ENCODE measurements at regions not wholly inside any gene's neighbourhood (a gene's known extent, or its start where the extent isn't known, plus 50 kb on each side); places are given as distances from the start of the nearest gene placed in this dataset.
"Not testable (repeated sequence)": the region's sequence is repeated elsewhere in the genome, so short reads cannot be mapped to it uniquely, and the experiment has no call there.

- DNase-seq: no peak
These were observed 230.7 kb upstream of the SLCO3A1 start for GRCh38 chr15:91622711-91623342.

DNA sequence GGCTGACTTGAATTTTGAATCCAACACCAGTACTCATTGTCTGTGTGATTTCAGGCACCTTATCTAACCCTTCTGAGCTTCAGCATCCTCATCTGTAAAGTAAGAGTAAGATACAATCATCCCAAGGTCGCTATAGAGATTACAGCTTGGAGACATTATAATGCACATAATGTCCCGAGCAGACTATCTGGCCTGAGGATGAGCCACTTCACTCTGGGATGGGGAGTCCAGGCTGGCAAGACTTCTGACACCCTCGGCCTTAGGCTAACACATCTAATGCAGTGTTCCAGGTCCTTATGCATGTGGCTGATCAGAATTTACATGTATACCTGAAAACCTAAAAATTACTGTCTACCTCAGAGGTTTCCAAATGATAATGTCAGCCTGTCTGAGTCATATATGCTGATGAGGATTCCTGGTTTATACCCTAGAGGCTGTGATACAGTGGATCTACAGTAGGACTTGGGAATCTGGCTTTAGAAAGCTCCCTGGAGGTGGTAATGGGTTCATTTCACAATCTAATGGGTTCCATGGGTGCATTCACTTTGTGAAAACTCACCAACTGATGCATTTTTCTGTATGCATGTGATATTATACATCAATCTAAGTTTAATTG lies 229.0 kb upstream of the SLCO3A1 start:
- DNase-seq: no peak

GRCh38 chr15:91625506-91625905 lies 228.0 kb upstream of the SLCO3A1 start:
- no peak for DNase-seq

GRCh38 chr15:91627473-91628278 lies 225.8 kb upstream of the SLCO3A1 start:
- DNase-seq: no peak

DNA sequence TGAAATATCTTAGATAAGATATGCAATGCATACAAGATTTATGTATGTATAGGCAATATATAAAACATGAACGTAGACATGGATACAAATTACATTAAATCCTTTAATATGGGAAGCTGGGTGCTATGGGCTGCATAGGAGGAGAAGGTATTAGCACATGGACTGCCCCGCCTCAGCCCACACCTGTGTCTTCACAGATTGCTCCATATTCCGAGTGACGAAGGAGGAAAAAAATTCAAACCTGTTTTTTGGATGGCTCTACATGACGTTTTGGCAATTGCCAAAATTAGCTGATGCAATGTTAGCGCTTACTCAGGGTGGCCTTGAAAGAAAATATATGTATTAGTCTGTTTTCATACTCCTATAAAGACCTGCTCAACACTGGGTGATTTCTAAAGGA lies 223.4 kb upstream of the SLCO3A1 start:
- no peak for DNase-seq

- DNase-seq: no peak
These were observed 221.3 kb upstream of the SLCO3A1 start for GRCh38 chr15:91632176-91632575.

GRCh38 chr15:91632981-91633380 lies 220.5 kb upstream of the SLCO3A1 start:
- DNase-seq: no peak

- DNase-seq: no peak
These were observed 219.3 kb upstream of the SLCO3A1 start for GRCh38 chr15:91634179-91634578.

GRCh38 chr15:91635080-91635479 lies 218.4 kb upstream of the SLCO3A1 start:
- no peak for DNase-seq

GRCh38 chr15:91635641-91636040 lies 217.9 kb upstream of the SLCO3A1 start:
- no peak for DNase-seq

- no peak for DNase-seq
These were observed 204.5 kb upstream of the SLCO3A1 start for GRCh38 chr15:91649016-91649415.

GRCh38 chr15:91649831-91650321 lies 203.6 kb upstream of the SLCO3A1 start:
- no peak for DNase-seq

DNA sequence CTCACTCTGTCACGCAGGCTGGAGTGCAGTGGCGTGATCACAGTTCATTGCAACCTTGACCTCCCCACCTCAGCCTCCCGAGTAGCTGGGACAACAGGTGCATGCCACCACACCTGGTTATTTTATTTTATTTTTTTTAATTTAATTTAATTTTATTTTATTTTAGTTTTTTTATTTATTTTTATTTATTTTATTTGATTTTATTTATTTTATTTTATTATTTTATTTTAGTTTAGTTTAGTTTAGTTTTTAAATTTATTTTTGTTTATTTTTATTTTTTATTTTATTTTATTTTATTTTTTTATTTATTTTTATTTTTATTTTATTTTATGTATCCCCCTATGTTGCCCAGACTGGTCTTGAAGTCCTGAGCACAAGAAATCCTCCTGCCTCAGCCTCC lies 202.3 kb upstream of the SLCO3A1 start:
- DNase-seq: no peak

DNA sequence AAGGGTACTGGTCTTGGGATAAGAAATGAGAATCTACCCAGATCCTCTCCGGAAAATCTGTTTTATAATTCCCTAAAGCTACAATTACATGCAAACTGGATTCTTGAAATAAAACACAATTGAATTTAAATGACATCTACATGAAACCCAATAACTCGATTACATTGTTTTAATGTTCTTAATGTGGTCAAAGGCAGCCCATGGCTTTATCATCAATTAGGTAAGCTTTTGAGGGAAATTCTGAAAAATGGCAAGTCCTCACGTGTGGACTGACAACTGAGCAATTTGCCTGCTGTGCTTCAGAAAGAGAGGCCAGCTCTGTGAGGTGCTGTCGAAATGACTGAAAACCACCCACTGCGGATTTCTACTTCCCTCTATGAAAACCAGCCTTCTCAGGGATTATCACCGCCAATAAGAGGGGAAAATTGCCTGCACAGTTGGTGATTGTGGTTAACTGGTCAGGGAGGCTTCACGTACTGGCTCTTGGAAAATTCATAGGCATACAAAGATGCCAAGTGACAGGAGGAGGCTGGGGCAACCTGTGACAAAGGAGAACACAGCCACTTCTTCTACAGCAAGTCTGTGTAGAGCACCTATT lies 200.8 kb upstream of the SLCO3A1 start:
- no peak for DNase-seq

- DNase-seq: not testable (repeated sequence)
These were observed 197.8 kb upstream of the SLCO3A1 start for GRCh38 chr15:91655563-91656290.

DNA sequence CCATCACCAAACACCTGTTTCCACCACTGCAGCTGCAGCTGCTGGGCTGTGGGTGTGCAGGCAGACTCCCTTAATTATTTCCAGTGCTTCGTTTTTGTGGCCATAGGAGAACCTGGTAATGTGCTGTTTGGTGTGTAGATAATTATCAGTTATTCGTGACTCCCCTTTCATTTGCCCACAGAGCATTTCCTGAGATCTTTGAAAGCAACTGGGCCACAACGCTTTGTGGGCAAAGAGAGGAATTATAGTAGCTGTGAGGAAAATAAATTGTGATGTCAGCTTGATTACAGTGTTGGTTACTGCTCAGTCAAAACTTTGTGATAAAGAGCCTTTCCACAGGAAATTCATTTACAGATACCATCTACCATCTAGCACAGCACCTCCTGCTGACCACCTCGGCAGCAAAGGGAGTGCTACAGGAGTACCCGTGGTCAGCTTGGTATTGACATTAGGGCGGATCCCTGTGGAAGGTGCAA lies 193.3 kb upstream of the SLCO3A1 start:
- no peak for DNase-seq

DNA sequence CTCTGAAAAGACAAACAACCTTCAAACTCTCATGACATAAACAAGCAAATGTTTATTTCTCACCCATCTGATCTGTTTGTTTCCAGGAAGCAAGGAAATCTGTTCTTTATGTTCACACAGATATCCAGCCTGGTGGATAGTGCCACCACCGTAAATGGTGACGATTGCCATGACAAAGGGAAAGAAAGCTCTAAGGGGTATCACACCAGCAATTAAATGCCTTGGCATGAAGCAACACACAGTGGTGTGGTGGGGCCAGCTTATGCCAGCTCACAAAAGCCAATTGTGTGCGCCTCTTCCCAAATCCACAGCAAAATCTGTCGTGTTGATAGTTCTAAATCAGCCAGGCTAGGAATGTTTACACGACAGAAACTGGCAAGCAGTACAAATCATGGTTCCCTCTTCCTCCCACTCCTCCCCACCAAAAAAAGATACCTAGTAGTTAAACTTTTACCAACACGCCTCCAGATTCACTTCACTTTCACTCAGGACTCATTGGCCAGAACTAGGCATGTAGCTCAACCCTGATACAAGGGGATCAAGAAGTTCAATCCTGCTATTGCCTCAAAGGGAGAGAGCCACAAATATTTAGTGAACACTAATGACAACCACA lies 189.2 kb upstream of the SLCO3A1 start:
- no peak for DNase-seq

DNA sequence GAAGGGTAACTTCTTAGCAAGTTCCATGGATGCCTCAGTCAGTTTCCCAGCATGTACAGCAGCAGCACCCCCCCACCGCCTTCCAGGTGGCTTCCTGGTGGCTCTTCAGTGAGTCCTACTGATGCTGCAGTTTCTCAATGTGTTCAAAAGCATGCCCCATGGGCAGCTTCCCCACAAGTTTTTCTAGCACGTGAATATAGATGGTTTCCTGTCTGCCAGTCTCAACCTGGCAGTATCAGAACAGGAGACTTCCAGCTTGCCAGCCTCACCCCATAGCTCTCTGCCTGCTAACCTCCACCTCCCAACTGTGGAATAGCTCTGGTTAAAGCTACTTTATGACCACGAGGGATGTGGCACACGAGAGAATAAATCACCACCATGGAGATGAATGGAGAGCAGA lies 188.3 kb upstream of the SLCO3A1 start:
- no peak for DNase-seq

DNA sequence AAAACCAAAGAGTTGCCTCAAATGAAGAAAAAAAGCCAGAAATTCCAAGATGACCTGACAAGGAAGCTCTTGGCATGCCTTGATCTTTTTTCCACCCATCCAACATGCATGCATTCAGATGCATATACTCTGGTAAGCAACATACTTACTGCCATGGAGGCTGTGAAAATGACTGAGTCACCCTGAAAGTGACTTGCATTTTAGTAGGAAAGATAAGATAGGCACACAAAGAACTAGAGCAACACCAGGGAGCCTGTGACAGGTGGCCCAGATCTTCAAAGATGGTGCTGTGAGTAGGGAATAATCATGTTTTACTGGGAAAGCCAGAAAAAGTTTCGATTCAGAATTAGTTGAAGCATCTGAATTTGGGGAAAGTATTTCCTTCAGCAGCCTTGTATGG lies 185.1 kb upstream of the SLCO3A1 start:
- no peak for DNase-seq

- no peak for DNase-seq
These were observed 183.4 kb upstream of the SLCO3A1 start for GRCh38 chr15:91670108-91670507.

DNA sequence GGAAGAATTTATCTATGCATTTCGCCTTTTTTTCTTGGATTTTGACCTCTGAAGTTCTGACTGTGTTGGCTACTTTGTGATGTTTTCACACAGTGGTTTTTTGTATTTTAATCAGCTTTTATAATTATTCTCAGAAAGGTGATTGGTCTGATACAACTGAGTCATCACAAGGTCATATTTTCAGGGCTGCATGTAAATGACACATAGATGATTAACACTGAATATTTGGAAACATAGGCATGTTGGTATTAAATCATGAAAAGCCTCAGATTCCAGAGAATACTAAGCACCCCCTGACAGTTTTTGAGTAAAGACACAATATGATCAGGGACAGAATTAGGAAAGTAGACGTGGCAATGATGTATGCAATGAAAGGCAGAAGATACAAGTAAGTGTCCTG lies 175.5 kb upstream of the SLCO3A1 start:
- no peak for DNase-seq

DNA sequence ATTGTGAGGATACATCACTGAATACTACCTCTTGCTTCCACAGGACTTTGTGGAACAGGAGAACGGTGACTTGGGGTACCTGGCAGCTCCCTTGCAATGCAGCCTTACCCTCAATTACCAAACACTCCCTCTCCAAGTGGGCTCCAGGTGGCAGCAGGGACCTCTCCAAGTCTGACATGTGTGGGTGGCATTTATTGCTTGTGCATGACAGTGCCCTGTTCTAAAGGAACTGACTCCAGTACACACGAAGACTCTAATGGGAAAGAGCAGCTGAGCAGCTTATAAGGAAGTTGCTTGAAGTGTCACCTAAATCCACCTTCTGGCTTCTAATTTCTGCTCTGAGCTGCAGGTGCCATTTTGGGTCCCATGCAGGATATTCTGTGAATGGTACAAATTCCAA lies 174.1 kb upstream of the SLCO3A1 start:
- no peak for DNase-seq

Measured in skin of body (tissue), 1 donor.